NT2/D1 (cell line): ENCODE measurements at regions not wholly inside any gene's neighbourhood (a gene's known extent, or its start where the extent isn't known, plus 50 kb on each side); places are given as distances from the start of the nearest gene placed in this dataset.

Experiments used
- DNase-seq: peaks from one replicate; pipeline ENCODE4 v3.0.0-alpha.2; 2011; ENCODE audit warnings: low read depth, low spot score
- H3K27me3 ChIP-seq: 2 replicates; pipeline ENCODE4 v1.6.0; 2011; ENCODE audit warnings: mild to moderate bottlenecking; ENCODE audit not compliant: insufficient read length, insufficient read depth
- H3K36me3 ChIP-seq: 2 replicates; pipeline ENCODE4 v1.6.1; 2011; ENCODE audit warnings: mild to moderate bottlenecking, low read length, mixed read lengths; ENCODE audit not compliant: insufficient read depth, insufficient read length
- H3K4me1 ChIP-seq: 2 replicates; pipeline ENCODE4 v1.5.1; 2011; ENCODE audit not compliant: insufficient read depth, insufficient read length
- H3K4me3 ChIP-seq: 2 replicates; pipeline ENCODE4 v1.5.1; 2011; ENCODE audit warnings: low read depth; ENCODE audit not compliant: insufficient read length
- H3K9ac ChIP-seq: 2 replicates; pipeline ENCODE4 v1.6.0; 2011; ENCODE audit warnings: low read depth; ENCODE audit not compliant: insufficient read length
- H3K9me3 ChIP-seq: 2 replicates; pipeline ENCODE4 v1.5.1; 2011; ENCODE audit warnings: mild to moderate bottlenecking, low read length; ENCODE audit not compliant: insufficient read depth
- SUZ12 ChIP-seq: IDR thresholded peaks from 2 replicates; pipeline ENCODE4 v1.6.1; 2011; ENCODE audit not compliant: insufficient read length, insufficient read depth; ENCODE audit errors: extremely low read depth
- YY1 ChIP-seq: IDR thresholded peaks from 2 replicates; pipeline ENCODE4 v1.6.1; 2011; ENCODE audit not compliant: insufficient read length, insufficient read depth
- ZNF274 ChIP-seq: IDR thresholded peaks from 2 replicates; pipeline ENCODE4 v1.6.1; 2011; ENCODE audit warnings: mild to moderate bottlenecking, low read depth, low read length

DNA sequence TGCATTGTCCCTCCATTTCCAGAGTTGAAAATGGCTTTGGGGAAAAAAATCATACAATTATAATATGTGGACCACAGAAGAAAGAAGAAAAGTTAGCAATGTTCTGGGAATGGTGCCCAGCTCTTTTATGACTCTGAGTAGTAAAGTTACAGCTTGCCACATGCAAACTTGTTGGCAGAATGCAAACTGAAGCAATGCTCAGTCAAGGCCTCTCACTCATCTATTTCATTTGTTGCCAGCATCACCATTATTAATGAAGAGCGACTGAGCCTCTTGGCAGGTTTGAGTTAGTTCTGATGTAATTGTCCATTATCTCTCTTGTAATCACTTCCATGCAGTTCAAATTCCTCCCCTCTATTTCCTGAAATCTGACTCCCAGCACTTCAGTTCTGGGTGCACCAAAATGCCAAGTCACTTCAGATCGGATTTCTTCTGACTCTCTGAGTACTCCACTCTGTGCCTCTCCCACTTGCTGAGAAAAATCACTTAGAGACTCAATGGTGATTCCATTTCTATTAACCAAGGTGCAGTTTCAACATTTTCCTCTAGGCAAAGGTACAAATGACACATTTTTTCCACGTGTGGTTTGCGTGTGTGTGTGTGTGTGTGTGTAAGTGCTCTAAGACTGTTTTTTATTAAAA is 154.4 kb upstream of the STMND1 start:
- Histone ChIP-seq H3K4me1 (no peaks in the 10 kb centered on the region), H3K4me3 (no peak overlapping the region), H3K9me3 (no peaks in the 10 kb centered on the region; the same call in 1 of the 2 replicates), H3K27me3 (no peaks in the 10 kb centered on the region), H3K9ac (no peak overlapping the region), H3K36me3 (no peaks in the 10 kb centered on the region)
- TF ChIP-seq YY1 (no peak), SUZ12 (no peak), ZNF274 (no peak)
- DNase-seq = no peak

DNA sequence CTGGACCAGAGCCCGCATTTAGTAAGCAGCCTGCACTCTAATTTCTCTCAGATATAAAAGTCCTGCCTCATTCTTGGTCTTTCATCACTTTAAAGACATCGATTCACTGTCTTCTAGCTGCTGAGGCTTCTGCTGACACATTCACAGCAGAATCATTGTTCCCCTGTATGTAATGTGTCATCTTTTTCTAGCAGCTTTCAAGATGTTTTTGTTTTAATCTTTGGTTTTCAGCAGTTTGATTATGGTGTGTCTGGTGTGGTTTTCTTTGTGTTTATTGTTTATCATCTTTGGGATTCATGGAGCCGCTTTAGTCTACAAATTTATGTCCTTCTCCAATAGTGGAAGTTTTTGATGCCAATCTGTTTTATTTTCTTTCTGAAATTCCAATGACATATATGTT is 157.3 kb upstream of the STMND1 start:
- Histone ChIP-seq H3K9ac (no peak overlapping the region), H3K4me1 (no peaks in the 10 kb centered on the region), H3K36me3 (no peaks in the 10 kb centered on the region), H3K4me3 (no peak overlapping the region), H3K27me3 (no peaks in the 10 kb centered on the region), H3K9me3 (no peaks in the 10 kb centered on the region; the same call in 1 of the 2 replicates)
- TF ChIP-seq YY1 (no peak), ZNF274 (no peak), SUZ12 (no peak)
- no peak for DNase-seq

GRCh38 chr6:16939839-16940238 is 162.0 kb upstream of the STMND1 start:
- Histone ChIP-seq H3K4me3 (no peak overlapping the region), H3K27me3 (no peaks in the 10 kb centered on the region), H3K9me3 (no peaks in the 10 kb centered on the region), H3K4me1 (no peaks in the 10 kb centered on the region), H3K36me3 (no peaks in the 10 kb centered on the region), H3K9ac (no peak overlapping the region)
- no peak for DNase-seq
- TF ChIP-seq YY1 (no peak), ZNF274 (no peak), SUZ12 (no peak)

DNA sequence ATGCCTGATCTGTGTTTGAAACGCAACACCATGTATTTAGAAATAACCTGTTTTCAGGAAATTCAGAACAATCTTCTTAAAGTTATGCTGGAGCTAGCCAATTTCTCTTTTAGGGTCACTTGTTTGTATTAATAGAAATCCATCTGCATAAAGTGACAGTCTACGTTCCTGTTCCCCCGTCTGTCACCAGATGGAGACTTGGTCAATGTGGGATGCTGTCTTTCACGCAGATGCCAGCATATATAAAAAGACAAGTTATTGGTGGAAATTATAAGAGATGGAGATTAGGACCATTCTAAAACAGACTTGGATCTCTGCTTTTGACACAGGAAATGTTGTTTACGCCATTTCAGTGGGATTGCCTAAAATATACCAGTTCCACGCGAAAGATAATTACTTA is 162.5 kb upstream of the STMND1 start:
- H3K4me1 ChIP-seq = no peaks in the 10 kb centered on the region
- H3K4me3 ChIP-seq = no peak overlapping the region
- H3K9me3 ChIP-seq = no peaks in the 10 kb centered on the region
- TF ChIP-seq ZNF274 = no peak
- TF ChIP-seq SUZ12 = no peak
- TF ChIP-seq YY1 = no peak
- H3K36me3 ChIP-seq = no peaks in the 10 kb centered on the region
- DNase-seq = no peak
- no peak overlapping the region for H3K9ac ChIP-seq
- no peaks in the 10 kb centered on the region for H3K27me3 ChIP-seq

DNA sequence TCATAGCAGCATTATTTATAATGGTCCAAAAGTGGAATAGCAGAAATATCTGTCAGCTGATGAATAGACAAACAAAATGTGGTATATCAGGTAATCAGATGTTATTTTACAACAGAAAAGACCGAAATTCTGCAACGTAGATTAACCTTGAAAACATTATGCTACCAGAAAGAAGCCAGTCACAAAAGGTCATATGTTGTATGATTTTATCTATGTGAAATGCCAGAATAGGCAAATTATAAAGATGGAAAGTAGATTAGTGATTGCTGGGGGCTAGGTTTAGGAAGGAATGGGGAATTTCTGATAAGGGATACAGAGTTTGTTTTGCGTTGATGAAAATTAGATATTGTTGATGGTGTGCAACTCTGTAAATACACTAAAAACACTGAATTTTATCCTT is 165.0 kb upstream of the STMND1 start:
- no peak overlapping the region for H3K9ac ChIP-seq
- TF ChIP-seq YY1 (no peak), ZNF274 (no peak), SUZ12 (no peak)

DNA sequence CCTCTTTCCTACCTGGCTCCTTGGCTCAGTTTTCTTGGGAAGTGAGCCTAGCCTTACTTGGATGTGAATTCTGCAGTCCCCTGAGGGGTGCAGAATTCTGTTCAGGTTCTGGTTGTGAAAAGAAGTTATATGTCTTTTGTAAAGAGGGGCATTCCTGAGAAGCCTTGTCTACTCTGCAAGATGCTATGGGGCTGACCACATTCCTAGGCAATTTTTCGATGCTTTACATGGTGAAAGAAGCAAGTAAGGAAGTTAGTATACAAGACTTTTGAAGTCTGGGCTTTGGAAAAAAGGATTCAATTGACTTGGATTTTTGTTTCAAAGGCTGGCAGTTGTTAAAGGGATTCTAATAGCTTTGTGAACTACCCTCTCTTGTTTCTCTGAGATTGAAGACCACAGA is 167.9 kb upstream of the STMND1 start:
- TF ChIP-seq ZNF274 (no peak), YY1 (no peak), SUZ12 (no peak)
- Histone ChIP-seq H3K4me3 (no peak overlapping the region), H3K27me3 (no peaks in the 10 kb centered on the region), H3K9me3 (no peaks in the 10 kb centered on the region), H3K4me1 (no peaks in the 10 kb centered on the region), H3K36me3 (no peaks in the 10 kb centered on the region), H3K9ac (no peak overlapping the region)
- no peak for DNase-seq

More for the DNA sequence above, 165.0 kb upstream of the STMND1 start:
- H3K27me3 ChIP-seq = no peaks in the 10 kb centered on the region
- no peak for DNase-seq
- H3K36me3 ChIP-seq = no peaks in the 10 kb centered on the region
- H3K4me1 ChIP-seq = no peaks in the 10 kb centered on the region
- H3K9me3 ChIP-seq = no peaks in the 10 kb centered on the region
- H3K4me3 ChIP-seq = no peak overlapping the region

DNA sequence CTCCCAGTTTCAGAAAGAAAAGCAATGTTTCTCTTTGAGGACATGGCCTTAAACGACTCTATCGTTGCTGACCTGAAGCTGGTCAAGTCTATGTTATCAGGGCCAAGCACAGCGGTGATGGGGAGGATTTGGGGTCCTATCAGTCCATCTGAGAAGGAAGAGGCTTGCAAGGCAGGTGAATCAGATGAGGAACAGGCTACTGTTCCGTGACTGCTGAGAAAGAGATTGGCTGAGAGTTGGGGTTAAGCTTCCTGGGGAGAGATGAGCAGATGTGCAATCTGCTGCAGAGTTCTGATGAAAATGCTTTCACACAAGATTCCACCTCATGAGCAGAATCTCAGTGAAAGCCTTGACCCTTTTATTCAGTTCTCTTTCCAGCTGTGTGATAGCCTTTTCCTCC is 168.3 kb upstream of the STMND1 start:
- H3K27me3 ChIP-seq = no peaks in the 10 kb centered on the region
- H3K4me3 ChIP-seq = no peak overlapping the region
- DNase-seq = no peak
- no peak for TF ChIP-seq SUZ12
- no peak for TF ChIP-seq YY1
- H3K9me3 ChIP-seq = no peaks in the 10 kb centered on the region
- no peak overlapping the region for H3K9ac ChIP-seq
- no peaks in the 10 kb centered on the region for H3K36me3 ChIP-seq
- H3K4me1 ChIP-seq = no peaks in the 10 kb centered on the region
